ENCODE measurements at regions not wholly inside any gene's neighbourhood (a gene's known extent, or its start where the extent isn't known, plus 50 kb on each side); places are given as distances from the start of the nearest gene placed in this dataset.

DNA sequence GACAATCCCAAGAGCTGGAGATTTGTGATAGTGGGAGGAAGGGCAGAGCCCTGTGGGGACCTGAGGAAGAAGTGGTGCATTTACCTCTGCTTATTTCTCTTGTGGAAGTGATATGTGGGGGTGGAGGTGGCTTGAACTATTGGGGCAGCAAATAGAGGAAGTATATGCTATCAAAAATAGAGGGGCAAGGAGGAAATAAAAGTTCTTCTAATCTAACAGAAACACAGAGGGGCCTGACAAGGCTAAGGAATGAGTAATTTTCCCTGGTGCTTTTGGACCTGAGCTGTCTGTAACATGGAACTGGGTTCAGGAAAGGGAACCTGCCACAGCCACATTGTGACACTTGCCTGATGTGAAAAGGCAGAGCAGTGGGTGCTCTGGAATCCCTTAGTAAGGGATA lies 378.6 kb upstream of the KLF4 start:
- no peak overlapping the region for H3K4me3 ChIP-seq (ENCODE audit: low read length, poor library complexity, severe bottlenecking)
- no peaks in the 10 kb centered on the region for H3K27me3 ChIP-seq (ENCODE audit: insufficient read depth, low read length, poor library complexity, severe bottlenecking)
- H4K20me1 ChIP-seq (ENCODE audit: insufficient read depth, low read length, poor library complexity, severe bottlenecking), result no peaks in the 10 kb centered on the region
- TF ChIP-seq, protein P1, sequence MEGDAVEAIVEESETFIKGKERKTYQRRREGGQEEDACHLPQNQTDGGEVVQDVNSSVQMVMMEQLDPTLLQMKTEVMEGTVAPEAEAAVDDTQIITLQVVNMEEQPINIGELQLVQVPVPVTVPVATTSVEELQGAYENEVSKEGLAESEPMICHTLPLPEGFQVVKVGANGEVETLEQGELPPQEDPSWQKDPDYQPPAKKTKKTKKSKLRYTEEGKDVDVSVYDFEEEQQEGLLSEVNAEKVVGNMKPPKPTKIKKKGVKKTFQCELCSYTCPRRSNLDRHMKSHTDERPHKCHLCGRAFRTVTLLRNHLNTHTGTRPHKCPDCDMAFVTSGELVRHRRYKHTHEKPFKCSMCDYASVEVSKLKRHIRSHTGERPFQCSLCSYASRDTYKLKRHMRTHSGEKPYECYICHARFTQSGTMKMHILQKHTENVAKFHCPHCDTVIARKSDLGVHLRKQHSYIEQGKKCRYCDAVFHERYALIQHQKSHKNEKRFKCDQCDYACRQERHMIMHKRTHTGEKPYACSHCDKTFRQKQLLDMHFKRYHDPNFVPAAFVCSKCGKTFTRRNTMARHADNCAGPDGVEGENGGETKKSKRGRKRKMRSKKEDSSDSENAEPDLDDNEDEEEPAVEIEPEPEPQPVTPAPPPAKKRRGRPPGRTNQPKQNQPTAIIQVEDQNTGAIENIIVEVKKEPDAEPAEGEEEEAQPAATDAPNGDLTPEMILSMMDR (conservative IDR thresholded peaks at IDR 0.05; ENCODE audit: low read length), result no peak
- TF ChIP-seq EZH2phosphoT487 (IDR thresholded peaks at IDR 0.05; ENCODE audit: borderline replicate concordance), result no peak
- H3K9me3 ChIP-seq (ENCODE audit: insufficient read depth, low read depth, low read length), result no peaks in the 10 kb centered on the region; the same call in 1 of the 2 replicates
- H3K9me2 ChIP-seq (replicated peaks; ENCODE audit: low read depth, low read length), result no peaks in the 10 kb centered on the region
- H3K36me3 ChIP-seq (ENCODE audit: insufficient read depth, low read length), result no peaks in the 10 kb centered on the region
- no peak overlapping the region for H3K9ac ChIP-seq (ENCODE audit: low read depth, low read length, poor library complexity, severe bottlenecking)
- no peak overlapping the region for H2AFZ ChIP-seq (ENCODE audit: low read length)
- H3K4me1 ChIP-seq (ENCODE audit: insufficient read depth, low read length, poor library complexity, severe bottlenecking), result no peaks in the 10 kb centered on the region
- H3F3A ChIP-seq (ENCODE audit: low read depth), result no peaks in the 10 kb centered on the region
- H3K4me2 ChIP-seq (ENCODE audit: low read depth, low read length, poor library complexity, severe bottlenecking), result no peak overlapping the region
- no peaks in the 10 kb centered on the region for H3K79me2 ChIP-seq (ENCODE audit: insufficient read depth, low read length)

DNA sequence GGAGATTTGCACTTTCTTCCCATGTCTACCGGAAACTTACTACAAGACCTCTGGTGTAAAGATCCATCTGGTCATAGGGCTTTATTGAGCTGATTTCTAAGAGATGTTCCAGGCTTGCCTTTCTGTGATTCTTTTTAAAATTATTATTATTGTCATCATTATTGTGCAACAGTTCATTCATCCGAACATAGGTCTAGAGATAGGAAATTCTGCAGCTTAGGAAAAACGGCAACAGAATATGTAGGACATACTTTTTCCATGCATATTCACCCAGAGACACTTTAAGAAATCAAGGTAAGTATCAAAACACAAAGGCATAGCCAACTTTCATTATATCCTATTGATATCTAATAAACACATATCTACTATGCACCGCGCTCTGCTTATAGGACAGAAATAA lies 378.2 kb upstream of the KLF4 start:
- no peaks in the 10 kb centered on the region for H3K36me3 ChIP-seq (ENCODE audit: insufficient read depth, low read length)
- TF ChIP-seq, protein P1 (conservative IDR thresholded peaks at IDR 0.05; ENCODE audit: low read length), result no peak
- TF ChIP-seq EZH2phosphoT487 (IDR thresholded peaks at IDR 0.05; ENCODE audit: borderline replicate concordance), result no peak
- no peaks in the 10 kb centered on the region; the same call in 1 of the 2 replicates for H3K9me3 ChIP-seq (ENCODE audit: insufficient read depth, low read depth, low read length)
- no peak overlapping the region for H3K9ac ChIP-seq (ENCODE audit: low read depth, low read length, poor library complexity, severe bottlenecking)
- H3K4me1 ChIP-seq (ENCODE audit: insufficient read depth, low read length, poor library complexity, severe bottlenecking), result no peaks in the 10 kb centered on the region
- no peaks in the 10 kb centered on the region for H3K9me2 ChIP-seq (replicated peaks; ENCODE audit: low read depth, low read length)
- no peaks in the 10 kb centered on the region for H3F3A ChIP-seq (ENCODE audit: low read depth)
- H2AFZ ChIP-seq (ENCODE audit: low read length), result no peak overlapping the region
- no peaks in the 10 kb centered on the region for H3K27me3 ChIP-seq (ENCODE audit: insufficient read depth, low read length, poor library complexity, severe bottlenecking)
- no peaks in the 10 kb centered on the region for H3K79me2 ChIP-seq (ENCODE audit: insufficient read depth, low read length)
- H4K20me1 ChIP-seq (ENCODE audit: insufficient read depth, low read length, poor library complexity, severe bottlenecking), result no peaks in the 10 kb centered on the region
- no peak overlapping the region for H3K4me3 ChIP-seq (ENCODE audit: low read length, poor library complexity, severe bottlenecking)
- no peak overlapping the region for H3K4me2 ChIP-seq (ENCODE audit: low read depth, low read length, poor library complexity, severe bottlenecking)

DNA sequence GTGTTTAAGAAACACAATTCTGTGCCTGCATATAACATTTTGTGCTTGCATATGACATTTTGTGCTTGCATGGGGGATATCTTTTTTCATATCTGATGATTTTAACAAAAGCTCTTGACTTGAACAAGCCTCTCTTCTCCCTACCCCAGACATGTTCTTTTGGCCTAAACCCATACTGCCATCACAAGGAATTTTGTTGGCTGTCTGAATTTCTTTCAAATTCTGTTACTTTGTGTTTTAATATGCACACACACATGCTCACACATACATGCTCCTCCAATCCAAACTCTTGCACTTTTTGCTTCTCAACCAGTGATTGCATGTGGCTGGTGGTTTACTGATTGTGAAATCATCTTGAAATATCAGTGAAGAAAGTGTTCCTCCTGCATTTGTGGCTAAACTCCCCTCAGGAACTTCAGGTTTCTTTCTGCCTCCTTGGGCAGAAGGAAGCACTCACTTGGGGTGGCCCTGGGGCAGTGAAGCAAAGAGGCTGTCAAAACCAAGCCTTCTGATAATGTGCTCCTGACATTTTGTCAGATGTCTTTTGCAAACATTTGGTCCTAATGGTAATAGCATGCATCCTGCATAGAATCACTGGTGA lies 377.2 kb upstream of the KLF4 start:
- no peaks in the 10 kb centered on the region for H3K27me3 ChIP-seq (ENCODE audit: insufficient read depth, low read length, poor library complexity, severe bottlenecking)
- H3K79me2 ChIP-seq (ENCODE audit: insufficient read depth, low read length), result no peaks in the 10 kb centered on the region
- H3K9me2 ChIP-seq (replicated peaks; ENCODE audit: low read depth, low read length), result no peaks in the 10 kb centered on the region
- no peaks in the 10 kb centered on the region; the same call in 1 of the 2 replicates for H3K9me3 ChIP-seq (ENCODE audit: insufficient read depth, low read depth, low read length)
- no peak overlapping the region for H3K4me2 ChIP-seq (ENCODE audit: low read depth, low read length, poor library complexity, severe bottlenecking)
- no peak for TF ChIP-seq EZH2phosphoT487 (IDR thresholded peaks at IDR 0.05; ENCODE audit: borderline replicate concordance)
- TF ChIP-seq, protein P1 (conservative IDR thresholded peaks at IDR 0.05; ENCODE audit: low read length), result no peak
- H2AFZ ChIP-seq (ENCODE audit: low read length), result no peak overlapping the region
- no peak overlapping the region for H3K9ac ChIP-seq (ENCODE audit: low read depth, low read length, poor library complexity, severe bottlenecking)
- H3F3A ChIP-seq (ENCODE audit: low read depth), result no peaks in the 10 kb centered on the region
- H3K36me3 ChIP-seq (ENCODE audit: insufficient read depth, low read length), result no peaks in the 10 kb centered on the region
- H3K4me3 ChIP-seq (ENCODE audit: low read length, poor library complexity, severe bottlenecking), result no peak overlapping the region
- no peaks in the 10 kb centered on the region for H4K20me1 ChIP-seq (ENCODE audit: insufficient read depth, low read length, poor library complexity, severe bottlenecking)
- no peaks in the 10 kb centered on the region for H3K4me1 ChIP-seq (ENCODE audit: insufficient read depth, low read length, poor library complexity, severe bottlenecking)

Measured in Loucy (cell line).